ENCODE measurements at regions not wholly inside any gene's neighbourhood (a gene's known extent, or its start where the extent isn't known, plus 50 kb on each side); places are given as distances from the start of the nearest gene placed in this dataset.

DNA sequence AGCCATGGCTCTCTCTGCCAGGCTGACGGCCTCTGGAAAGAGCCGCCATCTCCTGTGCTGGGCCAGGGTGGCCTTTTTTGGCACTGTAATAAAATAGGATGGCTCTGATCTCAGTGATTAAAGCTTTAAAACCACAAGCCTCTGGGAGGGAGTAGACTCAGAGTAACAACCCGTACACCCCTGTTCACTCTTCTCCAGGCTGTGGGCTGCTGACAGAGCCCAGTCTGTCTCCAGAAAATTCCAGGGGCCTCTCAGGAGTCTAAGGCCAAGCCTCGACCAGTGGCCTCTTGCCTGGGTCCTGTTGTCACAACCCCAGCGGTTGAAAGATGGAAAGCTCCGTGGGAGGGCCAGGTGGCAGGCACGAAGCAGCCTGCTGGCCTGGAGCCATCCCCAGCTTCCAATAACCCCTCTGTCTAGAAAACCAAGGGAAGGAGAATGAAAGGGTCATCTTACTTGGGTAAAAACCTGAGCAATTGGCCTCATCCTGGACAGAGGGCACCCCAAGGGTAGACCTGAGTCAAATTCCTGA, 286.7 kb upstream of the ZNF462 start:
- H3K36me3 ChIP-seq (ENCODE audit: control insufficient read depth in 2 of 4, insufficient read depth in 4 of 4, low read length in 3 of 4): no peaks in the 10 kb centered on the region
- 87% methylated on average over 7 of the region's 7 CpGs; no CpG with 5 or more reads in 1 of the 2 experiments for WGBS, 2 experiments (ENCODE audit: extremely low coverage in 1 of 2, insufficient coverage in 1 of 2, insufficient read length in 1 of 2, insufficient replicate concordance in 2 of 2, low coverage in 1 of 2, low lambda C conversion rate in 2 of 2, missing lambda C conversion rate in 1 of 2)
- H3K23me2 ChIP-seq (ENCODE audit: low read depth, low read length): no peaks in the 10 kb centered on the region
- no peak overlapping the region for H3K27ac ChIP-seq (ENCODE audit: low read depth, low read length)
- no peak overlapping the region for H4K91ac ChIP-seq (replicated peaks; ENCODE audit: insufficient read length, low read length)
- no peak overlapping the region for H2BK12ac ChIP-seq (ENCODE audit: low read depth, low read length)
- no peak overlapping the region for H3K56ac ChIP-seq (replicated peaks; ENCODE audit: insufficient read length, low read depth, low read length)
- no peaks in the 10 kb centered on the region for H3K79me1 ChIP-seq (ENCODE audit: low read depth, low read length)
- H3K18ac ChIP-seq (ENCODE audit: extremely low read depth, low read length): no peak overlapping the region
- no peak overlapping the region for H3K4me3 ChIP-seq (ENCODE audit: extremely low read depth in 1 of 4, insufficient read depth in 2 of 4, low read depth in 3 of 4, low read length in 4 of 4)
- H3K14ac ChIP-seq (ENCODE audit: insufficient read length): no peak overlapping the region
- H3K23ac ChIP-seq (ENCODE audit: insufficient read length): no peak overlapping the region
- H2AFZ ChIP-seq (ENCODE audit: low read length): no peak overlapping the region
- H3K9me3 ChIP-seq (ENCODE audit: insufficient read depth in 2 of 2, low read depth in 1 of 2, low read length in 1 of 2): no peaks in the 10 kb centered on the region
- ChIA-PET CTCF (ENCODE audit: partially characterized antibody) (interaction anchor here (0.6 to 0.9 kb wide), 2 partner anchors 13 to 250 kb away, joined by 3 read pairs; no protein-coding TSS in a partner anchor), POLR2A (ENCODE audit: partially characterized antibody) (no interaction called here)
- no peaks in the 10 kb centered on the region for H3K79me2 ChIP-seq (ENCODE audit: control insufficient read depth in 1 of 2, insufficient read depth in 2 of 2, low read length in 2 of 2)
- FAIRE-seq: no peak
- H4K20me1 ChIP-seq (replicated peaks in 1 of 2; ENCODE audit: control insufficient read depth in 1 of 2, insufficient read depth in 2 of 2, low read length in 2 of 2): no peaks in the 10 kb centered on the region
- H3K4me2 ChIP-seq (ENCODE audit: insufficient read depth in 1 of 2, low read depth in 2 of 2, low read length in 2 of 2): no peak overlapping the region
- H4K5ac ChIP-seq (ENCODE audit: insufficient read length, low read depth, low read length): no peak overlapping the region
- no peak for DNase-seq (ENCODE audit: low read depth in 1 of 2, low spot score in 2 of 2)
- H2BK20ac ChIP-seq (ENCODE audit: low read length): no peak overlapping the region
- H3K4me1 ChIP-seq (replicated peaks in 1 of 4; ENCODE audit: control insufficient read depth in 3 of 4, insufficient read depth in 4 of 4, low read length in 3 of 4): no peaks in the 10 kb centered on the region
- H3K9ac ChIP-seq (replicated peaks in 1 of 4; ENCODE audit: extremely low read depth in 1 of 4, low read depth in 3 of 4, low read length in 3 of 4): no peak overlapping the region
- H4K8ac ChIP-seq (ENCODE audit: extremely low read depth, insufficient read depth, low read length): no peak overlapping the region
- no peak overlapping the region for H2AK5ac ChIP-seq (ENCODE audit: low read depth, low read length)
- no peaks in the 10 kb centered on the region for H3K27me3 ChIP-seq (replicated peaks in 1 of 4; ENCODE audit: control insufficient read depth in 3 of 4, extremely low read depth in 1 of 4, insufficient read depth in 3 of 4, low read length in 3 of 4)
- H3K4ac ChIP-seq (replicated peaks; ENCODE audit: insufficient read length, low read depth, low read length): no peak overlapping the region
- no peak overlapping the region for H2BK120ac ChIP-seq (replicated peaks; ENCODE audit: low read depth, low read length)
- H2BK15ac ChIP-seq (ENCODE audit: low read length): no peak overlapping the region
- H2BK5ac ChIP-seq (ENCODE audit: low read depth, low read length): no peak overlapping the region
- TF ChIP-seq POLR2A (IDR thresholded peaks at IDR 0.05; ENCODE audit: control extremely low read depth in 1 of 2, low read depth in 2 of 2, low read length in 2 of 2): no peak
- no peak for TF ChIP-seq SUZ12 (IDR thresholded peaks at IDR 0.05; ENCODE audit: low read length)
- TF ChIP-seq CREB1 (IDR thresholded peaks at IDR 0.05): no peak
- TF ChIP-seq RXRA (IDR thresholded peaks at IDR 0.05; ENCODE audit: insufficient read depth, low read depth, low read length): no peak
- TF ChIP-seq GABPA (IDR thresholded peaks at IDR 0.05; ENCODE audit: borderline replicate concordance, insufficient read depth, low read length): no peak
- TF ChIP-seq, protein P1, sequence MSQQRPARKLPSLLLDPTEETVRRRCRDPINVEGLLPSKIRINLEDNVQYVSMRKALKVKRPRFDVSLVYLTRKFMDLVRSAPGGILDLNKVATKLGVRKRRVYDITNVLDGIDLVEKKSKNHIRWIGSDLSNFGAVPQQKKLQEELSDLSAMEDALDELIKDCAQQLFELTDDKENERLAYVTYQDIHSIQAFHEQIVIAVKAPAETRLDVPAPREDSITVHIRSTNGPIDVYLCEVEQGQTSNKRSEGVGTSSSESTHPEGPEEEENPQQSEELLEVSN (IDR thresholded peaks at IDR 0.05): no peak
- TF ChIP-seq BRCA1 (IDR thresholded peaks at IDR 0.05; ENCODE audit: low read depth, low read length): no peak
- no peak for TF ChIP-seq YY1 (IDR thresholded peaks at IDR 0.05; ENCODE audit: low read depth, low read length)
- TF ChIP-seq HDAC6 (IDR thresholded peaks at IDR 0.05; ENCODE audit: low read depth, low read length): no peak
- TF ChIP-seq SP1 (IDR thresholded peaks at IDR 0.05; ENCODE audit: low read depth, low read length): no peak
- no peak for TF ChIP-seq PHF8 (conservative IDR thresholded peaks at IDR 0.05; ENCODE audit: low read depth, low read length)
- TF ChIP-seq SIRT6 (IDR thresholded peaks at IDR 0.05; ENCODE audit: low read length): no peak
- no peak for TF ChIP-seq ASH2L (IDR thresholded peaks at IDR 0.05; ENCODE audit: low read length)
- TF ChIP-seq EP300 (IDR thresholded peaks at IDR 0.05; ENCODE audit: borderline replicate concordance in 1 of 2, low read depth in 2 of 2, low read length in 2 of 2): no peak
- no peak for TF ChIP-seq TAF7 (optimal IDR thresholded peaks at IDR 0.05; ENCODE audit: borderline replicate concordance, low read depth, low read length)
- TF ChIP-seq SP4 (IDR thresholded peaks at IDR 0.05; ENCODE audit: low read length): no peak

Measured in H1 (cell line).